Brain microvascular endothelial cell (primary cell): ENCODE measurements at regions not wholly inside any gene's neighbourhood (a gene's known extent, or its start where the extent isn't known, plus 50 kb on each side); places are given as distances from the start of the nearest gene placed in this dataset.

Experiments
- DNase-seq: peaks from one replicate; pipeline ENCODE4 v3.0.0-alpha.2; 2020
- H3K27ac ChIP-seq: fragments of 250-450 bp; sonication (Bioruptor Pico); 2 replicates; pipeline ENCODE4 v1.5.1; 2020; ENCODE audit warnings: mild to moderate bottlenecking, moderate library complexity
- H3K27me3 ChIP-seq: fragments of 250-450 bp; sonication (Bioruptor Pico); replicated peaks from 2 replicates; pipeline ENCODE4 v1.5.1; 2020; ENCODE audit warnings: mild to moderate bottlenecking
- H3K36me3 ChIP-seq: fragments of 250-450 bp; sonication (Bioruptor Pico); replicated peaks from 2 replicates; pipeline ENCODE4 v1.5.1; 2020; ENCODE audit warnings: mild to moderate bottlenecking
- H3K4me3 ChIP-seq: 2 replicates; pipeline ENCODE4 v1.5.1; 2011; ENCODE audit warnings: low read depth, mild to moderate bottlenecking, control low read depth, low read length, moderate library complexity
- in situ Hi-C: cut with HindIII; loops from 2 replicates; pipeline ENCODE4 v1.10.0; 2017; ENCODE audit warnings: low sequenced_read_pairs, low pct_ligation_motif_present
- TF ChIP-seq, protein P1 (sequence below): IDR thresholded peaks from 2 replicates; pipeline ENCODE4 v1.5.1; 2011; ENCODE audit warnings: low read depth, mild to moderate bottlenecking, moderate library complexity, low read length, control low read depth, inconsistent platforms; ENCODE audit errors: missing control alignments

DNA sequence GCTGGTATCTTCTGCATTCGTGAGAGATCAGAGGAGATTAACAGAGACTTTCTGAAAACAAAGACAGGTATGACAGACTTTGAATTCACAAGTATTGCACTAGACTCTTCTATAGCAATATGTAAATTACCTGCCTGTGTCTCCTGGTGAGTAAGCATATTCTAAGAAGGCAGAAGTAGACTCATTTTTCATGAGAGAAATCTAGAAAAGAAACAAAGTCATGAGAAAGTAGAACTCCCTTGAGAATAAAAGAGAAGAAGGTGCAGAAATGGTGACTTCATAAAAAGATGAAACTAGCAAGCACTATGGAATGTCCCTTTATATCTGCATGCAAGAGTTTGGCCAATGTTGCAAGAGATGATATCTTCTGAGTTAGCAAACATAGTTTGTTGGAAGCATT is 419.8 kb downstream of the DMRT2 start:
- Histone ChIP-seq H3K27me3 (no peaks in the 10 kb centered on the region), H3K27ac (no peak overlapping the region), H3K4me3 (no peak overlapping the region), H3K36me3 (no peaks in the 10 kb centered on the region)
- in situ Hi-C loops = no loop called here
- DNase-seq = no peak
- TF ChIP-seq, protein P1, sequence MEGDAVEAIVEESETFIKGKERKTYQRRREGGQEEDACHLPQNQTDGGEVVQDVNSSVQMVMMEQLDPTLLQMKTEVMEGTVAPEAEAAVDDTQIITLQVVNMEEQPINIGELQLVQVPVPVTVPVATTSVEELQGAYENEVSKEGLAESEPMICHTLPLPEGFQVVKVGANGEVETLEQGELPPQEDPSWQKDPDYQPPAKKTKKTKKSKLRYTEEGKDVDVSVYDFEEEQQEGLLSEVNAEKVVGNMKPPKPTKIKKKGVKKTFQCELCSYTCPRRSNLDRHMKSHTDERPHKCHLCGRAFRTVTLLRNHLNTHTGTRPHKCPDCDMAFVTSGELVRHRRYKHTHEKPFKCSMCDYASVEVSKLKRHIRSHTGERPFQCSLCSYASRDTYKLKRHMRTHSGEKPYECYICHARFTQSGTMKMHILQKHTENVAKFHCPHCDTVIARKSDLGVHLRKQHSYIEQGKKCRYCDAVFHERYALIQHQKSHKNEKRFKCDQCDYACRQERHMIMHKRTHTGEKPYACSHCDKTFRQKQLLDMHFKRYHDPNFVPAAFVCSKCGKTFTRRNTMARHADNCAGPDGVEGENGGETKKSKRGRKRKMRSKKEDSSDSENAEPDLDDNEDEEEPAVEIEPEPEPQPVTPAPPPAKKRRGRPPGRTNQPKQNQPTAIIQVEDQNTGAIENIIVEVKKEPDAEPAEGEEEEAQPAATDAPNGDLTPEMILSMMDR = no peak

DNA sequence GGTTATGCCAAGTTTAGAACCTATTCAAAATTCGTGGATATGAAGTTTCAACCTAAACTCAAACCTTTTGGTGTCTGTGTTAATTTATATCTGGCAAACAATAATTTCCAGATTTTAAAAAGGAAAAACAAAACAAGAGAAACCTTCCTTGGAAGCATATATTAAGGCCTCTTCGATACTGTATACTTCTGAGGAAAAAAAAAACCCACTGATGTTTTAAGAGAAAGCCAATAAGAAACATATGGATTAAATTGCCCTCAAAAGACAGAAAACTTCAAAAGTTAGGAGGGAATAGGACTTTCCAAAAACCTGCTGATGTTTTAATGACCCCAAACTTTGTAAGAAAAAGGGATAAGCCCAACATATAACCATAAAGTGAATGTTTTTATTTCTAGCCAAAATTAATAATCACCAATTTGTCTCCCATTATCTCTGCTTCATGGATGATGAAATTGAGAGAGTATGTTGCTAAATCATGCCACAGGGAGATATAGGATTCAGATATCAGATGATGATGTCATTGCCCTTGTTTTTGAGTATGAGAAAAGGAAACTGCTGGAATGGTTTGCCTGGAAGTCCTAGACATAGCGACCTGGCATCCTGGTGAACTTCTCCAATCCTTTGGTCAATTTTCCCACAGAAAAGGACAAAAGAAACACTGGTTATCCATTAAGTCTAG is 423.9 kb downstream of the DMRT2 start:
- no peak for DNase-seq
- no peaks in the 10 kb centered on the region for H3K27me3 ChIP-seq
- TF ChIP-seq, protein P1 = no peak
- H3K36me3 ChIP-seq = no peaks in the 10 kb centered on the region
- no peak overlapping the region for H3K4me3 ChIP-seq
- H3K27ac ChIP-seq = no peak overlapping the region
- in situ Hi-C loops = no loop called here

DNA sequence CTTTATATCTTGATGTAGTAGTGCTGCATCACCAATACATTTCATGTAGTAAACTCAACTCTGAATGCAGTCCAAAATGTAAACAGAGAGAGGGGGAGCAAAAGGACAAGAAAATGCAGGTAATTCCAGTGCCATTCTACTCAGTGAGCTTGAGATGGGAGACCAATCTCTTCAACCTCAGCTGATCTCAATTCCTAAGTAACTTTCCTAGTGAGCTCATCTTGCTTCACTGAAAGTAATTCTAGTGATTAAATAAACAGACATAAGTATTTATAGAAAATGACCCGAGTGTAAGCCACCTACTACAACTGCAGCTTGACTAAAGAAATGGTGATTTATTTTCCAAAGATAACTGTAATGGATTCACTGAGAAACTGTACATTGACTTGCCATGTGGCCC is 424.5 kb downstream of the DMRT2 start:
- in situ Hi-C loops = no loop called here
- H3K36me3 ChIP-seq = no peaks in the 10 kb centered on the region
- TF ChIP-seq, protein P1 = no peak
- no peaks in the 10 kb centered on the region for H3K27me3 ChIP-seq
- H3K27ac ChIP-seq = no peak overlapping the region
- DNase-seq = no peak
- H3K4me3 ChIP-seq = no peak overlapping the region

DNA sequence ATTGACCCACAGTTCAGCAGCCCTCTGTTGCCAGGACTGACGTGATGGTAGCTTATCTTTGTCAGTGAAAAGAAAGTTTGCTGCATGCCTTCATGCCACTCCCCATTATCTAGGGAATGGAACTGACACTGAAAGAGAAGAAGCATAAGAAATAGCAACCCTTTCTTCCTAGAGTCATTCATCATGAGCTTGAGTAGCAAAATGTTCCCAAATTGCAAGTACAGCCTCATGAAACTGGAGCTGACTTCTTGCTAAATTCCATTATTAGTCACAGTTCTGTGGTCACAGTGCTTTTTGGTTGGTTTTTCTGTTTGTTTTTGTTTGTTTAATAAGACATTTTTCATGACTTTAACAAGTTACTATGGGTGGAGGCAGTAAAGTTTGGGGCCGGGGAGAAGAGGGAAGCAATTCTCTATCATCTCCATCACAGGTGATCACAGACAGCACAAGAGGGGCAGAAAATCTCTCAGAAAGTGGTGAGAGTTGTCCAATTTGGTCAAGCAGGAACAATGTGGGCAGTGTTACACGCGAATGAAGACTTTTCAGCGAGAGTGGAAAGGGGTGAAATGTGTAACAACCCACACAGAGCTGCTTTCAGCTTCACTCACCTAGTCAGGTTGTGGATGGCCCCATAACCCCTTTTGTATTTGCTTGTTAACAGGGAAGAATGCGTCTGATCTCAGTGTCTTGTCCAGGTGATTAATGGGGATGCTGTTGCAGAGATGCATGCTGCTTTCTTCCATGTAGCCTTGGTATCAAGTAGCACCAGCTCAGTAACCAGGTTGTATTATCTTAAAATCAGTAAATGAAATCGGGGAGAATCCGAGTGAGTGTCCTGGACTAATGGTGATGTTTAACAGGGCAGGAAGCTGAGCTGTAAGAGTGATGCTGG is 440.4 kb downstream of the DMRT2 start:
- DNase-seq = no peak
- H3K4me3 ChIP-seq = no peak overlapping the region
- H3K27me3 ChIP-seq = no peaks in the 10 kb centered on the region
- H3K36me3 ChIP-seq = no peaks in the 10 kb centered on the region
- in situ Hi-C loops = no loop called here
- H3K27ac ChIP-seq = no peak overlapping the region
- TF ChIP-seq, protein P1 = no peak

DNA sequence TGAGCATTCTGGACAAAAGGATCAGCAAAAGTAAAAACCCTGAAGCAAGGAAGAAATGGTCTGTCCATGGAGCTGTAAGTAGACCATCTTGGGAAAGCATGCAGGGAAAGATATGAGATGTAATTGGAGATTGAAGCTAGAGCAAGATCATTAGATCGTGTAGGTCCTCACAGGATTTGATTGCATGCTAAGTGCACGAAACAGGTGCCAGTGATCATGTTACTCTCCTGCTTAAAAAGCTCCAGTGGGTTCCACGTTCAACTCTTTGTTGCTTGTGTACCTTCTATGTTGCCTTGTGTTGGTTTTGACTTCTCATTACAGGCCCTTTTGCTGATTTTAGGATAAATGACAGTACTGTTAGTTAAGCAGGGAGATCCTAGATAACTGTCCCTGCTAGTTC is 442.0 kb downstream of the DMRT2 start:
- H3K27me3 ChIP-seq = no peaks in the 10 kb centered on the region
- DNase-seq = no peak
- in situ Hi-C loops = no loop called here
- H3K36me3 ChIP-seq = no peaks in the 10 kb centered on the region
- TF ChIP-seq, protein P1 = no peak
- no peak overlapping the region for H3K4me3 ChIP-seq
- no peak overlapping the region for H3K27ac ChIP-seq
